ENCODE measurements at regions not wholly inside any gene's neighbourhood (a gene's known extent, or its start where the extent isn't known, plus 50 kb on each side); places are given as distances from the start of the nearest gene placed in this dataset.

DNA sequence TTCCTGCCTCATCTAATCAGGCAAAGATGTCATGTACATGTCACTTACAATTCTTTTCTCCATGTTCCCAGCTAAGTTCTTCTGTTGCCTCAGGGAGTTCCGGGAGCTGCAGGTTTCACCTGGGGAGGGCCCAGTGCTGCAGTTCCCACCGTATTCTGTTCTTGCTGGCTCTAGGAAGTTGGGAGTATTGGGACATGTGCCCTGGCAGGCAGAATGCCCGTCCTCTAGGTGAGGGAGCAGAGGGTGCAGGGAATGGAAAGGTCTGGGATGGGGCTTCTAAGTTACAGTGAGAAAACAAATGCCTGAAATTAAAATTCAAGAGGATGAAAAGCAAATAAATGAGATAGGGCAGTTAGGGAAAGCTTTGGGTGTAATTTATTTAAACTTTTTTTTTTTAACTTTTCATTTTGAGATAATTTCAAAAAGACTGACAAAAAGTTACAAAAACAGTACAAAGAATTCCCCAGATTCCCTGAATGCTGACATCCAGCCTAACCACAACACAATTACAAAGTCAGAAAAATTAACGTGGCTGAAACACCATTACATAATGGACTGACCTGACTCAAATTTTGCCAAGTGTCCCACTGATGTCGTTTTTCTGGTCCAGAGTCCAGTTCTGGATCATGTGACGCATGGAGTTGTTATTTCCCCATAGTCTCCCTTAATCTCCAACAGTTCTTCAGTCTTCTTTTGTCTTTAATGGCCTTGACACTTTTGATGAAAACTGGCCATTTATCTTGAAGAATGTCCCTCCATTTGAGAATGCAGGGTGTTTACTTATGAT is 187.2 kb upstream of the MYL2 start:
- H3K4me3 ChIP-seq = no peak overlapping the region
- no peaks in the 10 kb centered on the region for H3K79me2 ChIP-seq
- no peaks in the 10 kb centered on the region for H3K36me3 ChIP-seq (replicated peaks; ENCODE audit: insufficient read depth, low read depth)
- H3K9me3 ChIP-seq (ENCODE audit: low read depth) = no peaks in the 10 kb centered on the region
- H3K4me1 ChIP-seq (ENCODE audit: insufficient read depth) = no peaks in the 10 kb centered on the region
- H3K27me3 ChIP-seq = no peaks in the 10 kb centered on the region
- no peaks in the 10 kb centered on the region for H4K20me1 ChIP-seq (ENCODE audit: insufficient read depth, poor library complexity, severe bottlenecking)
- DNase-seq (ENCODE audit: low spot score) = no peak
- no peaks in the 10 kb centered on the region for H3K9me2 ChIP-seq (replicated peaks; ENCODE audit: insufficient read depth)
- 84% methylated on average over 6 of the region's 6 CpGs for WGBS (ENCODE audit: low lambda C conversion rate, missing lambda C conversion rate)
- no peak overlapping the region for H2AFZ ChIP-seq
- no peak overlapping the region for H3K4me2 ChIP-seq
- TF ChIP-seq, protein P1, sequence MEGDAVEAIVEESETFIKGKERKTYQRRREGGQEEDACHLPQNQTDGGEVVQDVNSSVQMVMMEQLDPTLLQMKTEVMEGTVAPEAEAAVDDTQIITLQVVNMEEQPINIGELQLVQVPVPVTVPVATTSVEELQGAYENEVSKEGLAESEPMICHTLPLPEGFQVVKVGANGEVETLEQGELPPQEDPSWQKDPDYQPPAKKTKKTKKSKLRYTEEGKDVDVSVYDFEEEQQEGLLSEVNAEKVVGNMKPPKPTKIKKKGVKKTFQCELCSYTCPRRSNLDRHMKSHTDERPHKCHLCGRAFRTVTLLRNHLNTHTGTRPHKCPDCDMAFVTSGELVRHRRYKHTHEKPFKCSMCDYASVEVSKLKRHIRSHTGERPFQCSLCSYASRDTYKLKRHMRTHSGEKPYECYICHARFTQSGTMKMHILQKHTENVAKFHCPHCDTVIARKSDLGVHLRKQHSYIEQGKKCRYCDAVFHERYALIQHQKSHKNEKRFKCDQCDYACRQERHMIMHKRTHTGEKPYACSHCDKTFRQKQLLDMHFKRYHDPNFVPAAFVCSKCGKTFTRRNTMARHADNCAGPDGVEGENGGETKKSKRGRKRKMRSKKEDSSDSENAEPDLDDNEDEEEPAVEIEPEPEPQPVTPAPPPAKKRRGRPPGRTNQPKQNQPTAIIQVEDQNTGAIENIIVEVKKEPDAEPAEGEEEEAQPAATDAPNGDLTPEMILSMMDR (IDR thresholded peaks at IDR 0.05; ENCODE audit: poor library complexity) = no peak
- no peak overlapping the region for H3K27ac ChIP-seq

DNA sequence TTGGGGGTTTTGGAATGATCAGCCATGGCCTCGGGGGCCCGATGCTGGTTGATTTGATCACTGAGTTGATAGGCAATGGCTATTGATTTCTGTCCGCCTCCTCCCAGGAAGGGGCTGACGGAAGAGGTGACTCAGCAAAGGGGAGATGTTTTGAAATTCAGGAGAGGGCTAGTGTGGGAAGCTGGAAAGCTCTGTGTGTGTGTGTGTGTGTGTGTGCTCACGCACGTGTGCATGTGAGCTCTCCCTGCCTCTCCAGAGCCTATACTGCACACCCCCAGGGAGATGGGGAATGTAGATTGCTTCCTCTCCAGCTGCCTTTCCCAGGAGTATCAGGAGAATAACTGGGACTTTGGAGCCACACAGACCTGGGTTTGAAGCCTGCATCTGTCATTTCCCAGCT is 184.9 kb upstream of the MYL2 start:
- no peak overlapping the region for H3K4me2 ChIP-seq
- no peak overlapping the region for H3K27ac ChIP-seq
- no peaks in the 10 kb centered on the region for H3K9me3 ChIP-seq (ENCODE audit: low read depth)
- no peaks in the 10 kb centered on the region for H3K36me3 ChIP-seq (replicated peaks; ENCODE audit: insufficient read depth, low read depth)
- H3K9me2 ChIP-seq (replicated peaks; ENCODE audit: insufficient read depth) = no peaks in the 10 kb centered on the region
- H3K79me2 ChIP-seq = no peaks in the 10 kb centered on the region
- no peak overlapping the region for H2AFZ ChIP-seq
- no peak overlapping the region for H3K4me3 ChIP-seq
- H4K20me1 ChIP-seq (ENCODE audit: insufficient read depth, poor library complexity, severe bottlenecking) = no peaks in the 10 kb centered on the region
- no peaks in the 10 kb centered on the region for H3K27me3 ChIP-seq
- DNase-seq (ENCODE audit: low spot score) = no peak
- TF ChIP-seq EZH2phosphoT487 (IDR thresholded peaks at IDR 0.05; ENCODE audit: low read depth, severe bottlenecking, unreplicated experiment) (no peak), EZH2 (IDR thresholded peaks at IDR 0.05; ENCODE audit: borderline replicate concordance) (no peak)
- TF ChIP-seq, protein P1 (IDR thresholded peaks at IDR 0.05; ENCODE audit: poor library complexity) = no peak
- WGBS (ENCODE audit: low lambda C conversion rate, missing lambda C conversion rate) = 70% methylated on average over 6 of the region's 6 CpGs
- no peaks in the 10 kb centered on the region for H3K4me1 ChIP-seq (ENCODE audit: insufficient read depth)

DNA sequence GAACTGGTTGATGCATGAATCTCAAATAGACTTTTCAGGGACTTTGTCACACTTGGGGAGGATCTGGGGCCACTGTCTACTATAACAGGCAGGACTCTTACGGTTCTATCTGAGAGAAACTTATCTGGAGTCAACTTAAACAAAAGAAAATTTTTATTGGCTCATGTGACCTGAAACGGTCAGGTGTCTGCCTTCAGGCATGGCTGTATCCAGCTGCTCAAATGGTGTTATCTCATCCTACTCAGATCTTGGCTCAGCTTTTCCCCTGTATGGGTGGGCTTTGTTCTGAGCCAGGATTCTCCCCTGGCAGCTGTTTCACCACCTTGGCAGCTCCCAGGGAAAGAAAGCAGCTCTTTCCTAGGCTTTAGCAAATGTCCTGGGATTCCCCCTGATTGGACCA is 183.2 kb upstream of the MYL2 start:
- no peaks in the 10 kb centered on the region for H3K27me3 ChIP-seq
- no peak overlapping the region for H3K4me2 ChIP-seq
- no peak overlapping the region for H2AFZ ChIP-seq
- H4K20me1 ChIP-seq (ENCODE audit: insufficient read depth, poor library complexity, severe bottlenecking) = no peaks in the 10 kb centered on the region
- no peak overlapping the region for H3K4me3 ChIP-seq
- H3K4me1 ChIP-seq (ENCODE audit: insufficient read depth) = no peaks in the 10 kb centered on the region
- TF ChIP-seq, protein P1 (IDR thresholded peaks at IDR 0.05; ENCODE audit: poor library complexity) = no peak
- TF ChIP-seq EZH2phosphoT487 (IDR thresholded peaks at IDR 0.05; ENCODE audit: low read depth, severe bottlenecking, unreplicated experiment) (no peak), EZH2 (IDR thresholded peaks at IDR 0.05; ENCODE audit: borderline replicate concordance) (no peak)
- H3K36me3 ChIP-seq (replicated peaks; ENCODE audit: insufficient read depth, low read depth) = no peaks in the 10 kb centered on the region
- no peaks in the 10 kb centered on the region for H3K9me3 ChIP-seq (ENCODE audit: low read depth)
- H3K27ac ChIP-seq = no peak overlapping the region
- WGBS (ENCODE audit: low lambda C conversion rate, missing lambda C conversion rate) = 63% methylated on average over 2 of the region's 2 CpGs
- no peak for DNase-seq (ENCODE audit: low spot score)
- no peaks in the 10 kb centered on the region for H3K79me2 ChIP-seq
- H3K9me2 ChIP-seq (replicated peaks; ENCODE audit: insufficient read depth) = no peaks in the 10 kb centered on the region

Measured in hepatocyte (in vitro differentiated cells).